H1 (cell line): ENCODE measurements at regions not wholly inside any gene's neighbourhood (a gene's known extent, or its start where the extent isn't known, plus 50 kb on each side); places are given as distances from the start of the nearest gene placed in this dataset.

Experiments
- BRCA1 ChIP-seq: IDR thresholded peaks from 2 replicates; pipeline ENCODE4 v1.6.1; 2012; ENCODE audit warnings: low read depth, low read length, improper control_type of control experiment
- TF ChIP-seq, protein P1 (sequence below): fragments of 300-600 bp; sonication (generic); IDR thresholded peaks from 2 replicates; pipeline ENCODE4 v1.7.1; 2012; ENCODE audit warnings: low read length, moderate library complexity, mild to moderate bottlenecking, inconsistent platforms; ENCODE audit not compliant: insufficient replicate concordance
- TF ChIP-seq, protein P2 (sequence below): IDR thresholded peaks from 2 replicates; pipeline ENCODE4 v1.6.1; 2011; ENCODE audit warnings: low read depth, mild to moderate bottlenecking, low read length; ENCODE audit not compliant: insufficient read depth

DNA sequence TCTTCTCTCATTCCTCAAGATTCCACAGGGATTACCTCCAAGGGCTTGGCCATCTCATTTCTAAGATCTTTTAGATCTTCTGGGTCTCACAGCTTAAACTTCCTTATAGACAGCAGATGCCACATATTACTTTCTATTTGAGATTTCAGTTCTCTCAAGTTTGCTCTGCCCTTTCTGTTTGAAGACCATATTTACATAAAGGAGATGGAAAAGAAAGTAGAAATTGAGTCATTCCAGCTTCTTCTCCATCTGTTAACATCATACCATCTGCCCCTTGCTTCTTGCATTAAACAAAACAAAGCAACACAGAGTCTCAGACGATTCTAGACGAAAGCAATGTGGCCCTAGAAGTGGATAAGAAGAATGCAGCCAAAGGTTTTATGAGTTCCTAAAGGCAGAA lies 203.4 kb downstream of the TTLL2 start (continued):
- TF ChIP-seq, protein P1, sequence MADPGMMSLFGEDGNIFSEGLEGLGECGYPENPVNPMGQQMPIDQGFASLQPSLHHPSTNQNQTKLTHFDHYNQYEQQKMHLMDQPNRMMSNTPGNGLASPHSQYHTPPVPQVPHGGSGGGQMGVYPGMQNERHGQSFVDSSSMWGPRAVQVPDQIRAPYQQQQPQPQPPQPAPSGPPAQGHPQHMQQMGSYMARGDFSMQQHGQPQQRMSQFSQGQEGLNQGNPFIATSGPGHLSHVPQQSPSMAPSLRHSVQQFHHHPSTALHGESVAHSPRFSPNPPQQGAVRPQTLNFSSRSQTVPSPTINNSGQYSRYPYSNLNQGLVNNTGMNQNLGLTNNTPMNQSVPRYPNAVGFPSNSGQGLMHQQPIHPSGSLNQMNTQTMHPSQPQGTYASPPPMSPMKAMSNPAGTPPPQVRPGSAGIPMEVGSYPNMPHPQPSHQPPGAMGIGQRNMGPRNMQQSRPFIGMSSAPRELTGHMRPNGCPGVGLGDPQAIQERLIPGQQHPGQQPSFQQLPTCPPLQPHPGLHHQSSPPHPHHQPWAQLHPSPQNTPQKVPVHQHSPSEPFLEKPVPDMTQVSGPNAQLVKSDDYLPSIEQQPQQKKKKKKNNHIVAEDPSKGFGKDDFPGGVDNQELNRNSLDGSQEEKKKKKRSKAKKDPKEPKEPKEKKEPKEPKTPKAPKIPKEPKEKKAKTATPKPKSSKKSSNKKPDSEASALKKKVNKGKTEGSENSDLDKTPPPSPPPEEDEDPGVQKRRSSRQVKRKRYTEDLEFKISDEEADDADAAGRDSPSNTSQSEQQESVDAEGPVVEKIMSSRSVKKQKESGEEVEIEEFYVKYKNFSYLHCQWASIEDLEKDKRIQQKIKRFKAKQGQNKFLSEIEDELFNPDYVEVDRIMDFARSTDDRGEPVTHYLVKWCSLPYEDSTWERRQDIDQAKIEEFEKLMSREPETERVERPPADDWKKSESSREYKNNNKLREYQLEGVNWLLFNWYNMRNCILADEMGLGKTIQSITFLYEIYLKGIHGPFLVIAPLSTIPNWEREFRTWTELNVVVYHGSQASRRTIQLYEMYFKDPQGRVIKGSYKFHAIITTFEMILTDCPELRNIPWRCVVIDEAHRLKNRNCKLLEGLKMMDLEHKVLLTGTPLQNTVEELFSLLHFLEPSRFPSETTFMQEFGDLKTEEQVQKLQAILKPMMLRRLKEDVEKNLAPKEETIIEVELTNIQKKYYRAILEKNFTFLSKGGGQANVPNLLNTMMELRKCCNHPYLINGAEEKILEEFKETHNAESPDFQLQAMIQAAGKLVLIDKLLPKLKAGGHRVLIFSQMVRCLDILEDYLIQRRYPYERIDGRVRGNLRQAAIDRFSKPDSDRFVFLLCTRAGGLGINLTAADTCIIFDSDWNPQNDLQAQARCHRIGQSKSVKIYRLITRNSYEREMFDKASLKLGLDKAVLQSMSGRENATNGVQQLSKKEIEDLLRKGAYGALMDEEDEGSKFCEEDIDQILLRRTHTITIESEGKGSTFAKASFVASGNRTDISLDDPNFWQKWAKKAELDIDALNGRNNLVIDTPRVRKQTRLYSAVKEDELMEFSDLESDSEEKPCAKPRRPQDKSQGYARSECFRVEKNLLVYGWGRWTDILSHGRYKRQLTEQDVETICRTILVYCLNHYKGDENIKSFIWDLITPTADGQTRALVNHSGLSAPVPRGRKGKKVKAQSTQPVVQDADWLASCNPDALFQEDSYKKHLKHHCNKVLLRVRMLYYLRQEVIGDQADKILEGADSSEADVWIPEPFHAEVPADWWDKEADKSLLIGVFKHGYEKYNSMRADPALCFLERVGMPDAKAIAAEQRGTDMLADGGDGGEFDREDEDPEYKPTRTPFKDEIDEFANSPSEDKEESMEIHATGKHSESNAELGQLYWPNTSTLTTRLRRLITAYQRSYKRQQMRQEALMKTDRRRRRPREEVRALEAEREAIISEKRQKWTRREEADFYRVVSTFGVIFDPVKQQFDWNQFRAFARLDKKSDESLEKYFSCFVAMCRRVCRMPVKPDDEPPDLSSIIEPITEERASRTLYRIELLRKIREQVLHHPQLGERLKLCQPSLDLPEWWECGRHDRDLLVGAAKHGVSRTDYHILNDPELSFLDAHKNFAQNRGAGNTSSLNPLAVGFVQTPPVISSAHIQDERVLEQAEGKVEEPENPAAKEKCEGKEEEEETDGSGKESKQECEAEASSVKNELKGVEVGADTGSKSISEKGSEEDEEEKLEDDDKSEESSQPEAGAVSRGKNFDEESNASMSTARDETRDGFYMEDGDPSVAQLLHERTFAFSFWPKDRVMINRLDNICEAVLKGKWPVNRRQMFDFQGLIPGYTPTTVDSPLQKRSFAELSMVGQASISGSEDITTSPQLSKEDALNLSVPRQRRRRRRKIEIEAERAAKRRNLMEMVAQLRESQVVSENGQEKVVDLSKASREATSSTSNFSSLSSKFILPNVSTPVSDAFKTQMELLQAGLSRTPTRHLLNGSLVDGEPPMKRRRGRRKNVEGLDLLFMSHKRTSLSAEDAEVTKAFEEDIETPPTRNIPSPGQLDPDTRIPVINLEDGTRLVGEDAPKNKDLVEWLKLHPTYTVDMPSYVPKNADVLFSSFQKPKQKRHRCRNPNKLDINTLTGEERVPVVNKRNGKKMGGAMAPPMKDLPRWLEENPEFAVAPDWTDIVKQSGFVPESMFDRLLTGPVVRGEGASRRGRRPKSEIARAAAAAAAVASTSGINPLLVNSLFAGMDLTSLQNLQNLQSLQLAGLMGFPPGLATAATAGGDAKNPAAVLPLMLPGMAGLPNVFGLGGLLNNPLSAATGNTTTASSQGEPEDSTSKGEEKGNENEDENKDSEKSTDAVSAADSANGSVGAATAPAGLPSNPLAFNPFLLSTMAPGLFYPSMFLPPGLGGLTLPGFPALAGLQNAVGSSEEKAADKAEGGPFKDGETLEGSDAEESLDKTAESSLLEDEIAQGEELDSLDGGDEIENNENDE: no peak
- TF ChIP-seq BRCA1: no peak
- TF ChIP-seq, protein P2, sequence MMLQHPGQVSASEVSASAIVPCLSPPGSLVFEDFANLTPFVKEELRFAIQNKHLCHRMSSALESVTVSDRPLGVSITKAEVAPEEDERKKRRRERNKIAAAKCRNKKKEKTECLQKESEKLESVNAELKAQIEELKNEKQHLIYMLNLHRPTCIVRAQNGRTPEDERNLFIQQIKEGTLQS: no peak
